GM12878 (cell line): ENCODE measurements at regions not wholly inside any gene's neighbourhood (a gene's known extent, or its start where the extent isn't known, plus 50 kb on each side); places are given as distances from the start of the nearest gene placed in this dataset.

Experiments used
- ATF7 ChIP-seq: fragments of 450-650 bp; IDR thresholded peaks from 2 replicates; pipeline ENCODE4 v1.6.1; 2016; ENCODE audit warnings: low read depth, mild to moderate bottlenecking
- CREM ChIP-seq: IDR thresholded peaks from 2 replicates; pipeline ENCODE4 v1.6.1; 2014; ENCODE audit warnings: antibody characterized with exemption, low read depth
- IRF4 ChIP-seq: IDR thresholded peaks from 2 replicates; pipeline ENCODE4 v1.6.1; 2011; ENCODE audit warnings: low read depth, low read length
- NR2F1 ChIP-seq: fragments of 450-650 bp; conservative IDR thresholded peaks from 2 replicates; pipeline ENCODE4 v1.6.1; 2017; ENCODE audit warnings: mild to moderate bottlenecking
- PAX5 ChIP-seq: IDR thresholded peaks from 2 replicates; pipeline ENCODE4 v1.6.1; 2011; ENCODE audit warnings: low read depth, low read length, borderline replicate concordance
- RAD51 ChIP-seq: fragments of 450-650 bp; IDR thresholded peaks from 2 replicates; pipeline ENCODE4 v1.6.1; 2016; ENCODE audit warnings: moderate library complexity, mild to moderate bottlenecking, inconsistent platforms
- RCOR1 ChIP-seq: conservative IDR thresholded peaks from 2 replicates; pipeline ENCODE4 v1.6.1; 2012; ENCODE audit warnings: low read depth, low read length, improper control_type of control experiment
- TBL1XR1 ChIP-seq: IDR thresholded peaks from 2 replicates; pipeline ENCODE4 v1.6.1; 2012; ENCODE audit warnings: low read depth, low read length, improper control_type of control experiment
- YBX1 ChIP-seq: fragments of 450-650 bp; IDR thresholded peaks from 2 replicates; pipeline ENCODE4 v1.6.1; 2016; ENCODE audit warnings: antibody characterized with exemption
- TF ChIP-seq, protein P1 (sequence below): fragments of 150-350 bp; IDR thresholded peaks from 2 replicates; pipeline ENCODE4 v1.6.1; 2014; ENCODE audit warnings: mild to moderate bottlenecking, low read depth, low read length
- TF ChIP-seq, protein P2 (sequence below): IDR thresholded peaks from 2 replicates; pipeline ENCODE4 v1.6.1; 2011; ENCODE audit warnings: low read depth, mild to moderate bottlenecking, low read length, moderate library complexity, borderline replicate concordance; ENCODE audit errors: extremely low read depth
- TF ChIP-seq, protein P3 (sequence below): fragments of 450-650 bp; IDR thresholded peaks from 2 replicates; pipeline ENCODE4 v1.6.1; 2017; ENCODE audit warnings: mild to moderate bottlenecking
- TF ChIP-seq, protein P4 (sequence below): fragments of 450-650 bp; IDR thresholded peaks from 2 replicates; pipeline ENCODE4 v1.6.1; 2018; ENCODE audit warnings: borderline replicate concordance, mild to moderate bottlenecking; ENCODE audit not compliant: partially characterized antibody
- TF ChIP-seq, protein P5 (sequence below): fragments of 450-650 bp; IDR thresholded peaks from 2 replicates; pipeline ENCODE4 v1.6.1; 2017; ENCODE audit warnings: mild to moderate bottlenecking, low read depth, inconsistent platforms; ENCODE audit not compliant: poor library complexity, severe bottlenecking

DNA sequence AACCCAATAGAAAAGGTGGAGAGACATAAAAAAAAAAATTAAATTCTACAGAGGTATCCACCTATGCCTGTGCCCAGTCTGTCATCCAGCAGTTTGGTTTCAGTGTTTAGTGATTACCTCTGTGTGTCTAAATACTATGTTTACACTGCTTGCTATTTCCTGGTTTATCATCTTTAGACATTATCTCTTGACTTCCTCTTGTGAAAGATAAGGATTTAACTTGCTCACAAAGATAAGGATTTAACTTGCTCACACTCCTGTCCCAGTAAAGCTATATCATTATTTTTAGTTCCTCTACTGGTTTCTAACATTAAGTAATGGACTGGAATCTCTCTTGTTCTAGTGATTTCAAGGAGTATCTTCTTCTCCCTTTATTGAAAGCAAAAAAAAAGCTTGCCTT, 53.9 kb upstream of the ZFR start (continued):
- TF ChIP-seq, protein P1, sequence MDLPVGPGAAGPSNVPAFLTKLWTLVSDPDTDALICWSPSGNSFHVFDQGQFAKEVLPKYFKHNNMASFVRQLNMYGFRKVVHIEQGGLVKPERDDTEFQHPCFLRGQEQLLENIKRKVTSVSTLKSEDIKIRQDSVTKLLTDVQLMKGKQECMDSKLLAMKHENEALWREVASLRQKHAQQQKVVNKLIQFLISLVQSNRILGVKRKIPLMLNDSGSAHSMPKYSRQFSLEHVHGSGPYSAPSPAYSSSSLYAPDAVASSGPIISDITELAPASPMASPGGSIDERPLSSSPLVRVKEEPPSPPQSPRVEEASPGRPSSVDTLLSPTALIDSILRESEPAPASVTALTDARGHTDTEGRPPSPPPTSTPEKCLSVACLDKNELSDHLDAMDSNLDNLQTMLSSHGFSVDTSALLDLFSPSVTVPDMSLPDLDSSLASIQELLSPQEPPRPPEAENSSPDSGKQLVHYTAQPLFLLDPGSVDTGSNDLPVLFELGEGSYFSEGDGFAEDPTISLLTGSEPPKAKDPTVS, result no peak
- TF ChIP-seq, protein P2, sequence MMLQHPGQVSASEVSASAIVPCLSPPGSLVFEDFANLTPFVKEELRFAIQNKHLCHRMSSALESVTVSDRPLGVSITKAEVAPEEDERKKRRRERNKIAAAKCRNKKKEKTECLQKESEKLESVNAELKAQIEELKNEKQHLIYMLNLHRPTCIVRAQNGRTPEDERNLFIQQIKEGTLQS, result no peak
- TF ChIP-seq YBX1, result no peak
- no peak for TF ChIP-seq IRF4
- TF ChIP-seq NR2F1, result no peak
- TF ChIP-seq, protein P3, sequence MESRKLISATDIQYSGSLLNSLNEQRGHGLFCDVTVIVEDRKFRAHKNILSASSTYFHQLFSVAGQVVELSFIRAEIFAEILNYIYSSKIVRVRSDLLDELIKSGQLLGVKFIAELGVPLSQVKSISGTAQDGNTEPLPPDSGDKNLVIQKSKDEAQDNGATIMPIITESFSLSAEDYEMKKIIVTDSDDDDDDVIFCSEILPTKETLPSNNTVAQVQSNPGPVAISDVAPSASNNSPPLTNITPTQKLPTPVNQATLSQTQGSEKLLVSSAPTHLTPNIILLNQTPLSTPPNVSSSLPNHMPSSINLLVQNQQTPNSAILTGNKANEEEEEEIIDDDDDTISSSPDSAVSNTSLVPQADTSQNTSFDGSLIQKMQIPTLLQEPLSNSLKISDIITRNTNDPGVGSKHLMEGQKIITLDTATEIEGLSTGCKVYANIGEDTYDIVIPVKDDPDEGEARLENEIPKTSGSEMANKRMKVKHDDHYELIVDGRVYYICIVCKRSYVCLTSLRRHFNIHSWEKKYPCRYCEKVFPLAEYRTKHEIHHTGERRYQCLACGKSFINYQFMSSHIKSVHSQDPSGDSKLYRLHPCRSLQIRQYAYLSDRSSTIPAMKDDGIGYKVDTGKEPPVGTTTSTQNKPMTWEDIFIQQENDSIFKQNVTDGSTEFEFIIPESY, result no peak
- TF ChIP-seq, protein P4, sequence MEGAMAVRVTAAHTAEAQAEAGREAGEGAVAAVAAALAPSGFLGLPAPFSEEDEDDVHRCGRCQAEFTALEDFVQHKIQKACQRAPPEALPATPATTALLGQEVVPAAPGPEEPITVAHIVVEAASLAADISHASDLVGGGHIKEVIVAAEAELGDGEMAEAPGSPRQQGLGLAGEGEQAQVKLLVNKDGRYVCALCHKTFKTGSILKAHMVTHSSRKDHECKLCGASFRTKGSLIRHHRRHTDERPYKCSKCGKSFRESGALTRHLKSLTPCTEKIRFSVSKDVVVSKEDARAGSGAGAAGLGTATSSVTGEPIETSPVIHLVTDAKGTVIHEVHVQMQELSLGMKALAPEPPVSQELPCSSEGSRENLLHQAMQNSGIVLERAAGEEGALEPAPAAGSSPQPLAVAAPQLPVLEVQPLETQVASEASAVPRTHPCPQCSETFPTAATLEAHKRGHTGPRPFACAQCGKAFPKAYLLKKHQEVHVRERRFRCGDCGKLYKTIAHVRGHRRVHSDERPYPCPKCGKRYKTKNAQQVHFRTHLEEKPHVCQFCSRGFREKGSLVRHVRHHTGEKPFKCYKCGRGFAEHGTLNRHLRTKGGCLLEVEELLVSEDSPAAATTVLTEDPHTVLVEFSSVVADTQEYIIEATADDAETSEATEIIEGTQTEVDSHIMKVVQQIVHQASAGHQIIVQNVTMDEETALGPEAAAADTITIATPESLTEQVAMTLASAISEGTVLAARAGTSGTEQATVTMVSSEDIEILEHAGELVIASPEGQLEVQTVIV, result no peak
- no peak for TF ChIP-seq PAX5
- TF ChIP-seq, protein P5, sequence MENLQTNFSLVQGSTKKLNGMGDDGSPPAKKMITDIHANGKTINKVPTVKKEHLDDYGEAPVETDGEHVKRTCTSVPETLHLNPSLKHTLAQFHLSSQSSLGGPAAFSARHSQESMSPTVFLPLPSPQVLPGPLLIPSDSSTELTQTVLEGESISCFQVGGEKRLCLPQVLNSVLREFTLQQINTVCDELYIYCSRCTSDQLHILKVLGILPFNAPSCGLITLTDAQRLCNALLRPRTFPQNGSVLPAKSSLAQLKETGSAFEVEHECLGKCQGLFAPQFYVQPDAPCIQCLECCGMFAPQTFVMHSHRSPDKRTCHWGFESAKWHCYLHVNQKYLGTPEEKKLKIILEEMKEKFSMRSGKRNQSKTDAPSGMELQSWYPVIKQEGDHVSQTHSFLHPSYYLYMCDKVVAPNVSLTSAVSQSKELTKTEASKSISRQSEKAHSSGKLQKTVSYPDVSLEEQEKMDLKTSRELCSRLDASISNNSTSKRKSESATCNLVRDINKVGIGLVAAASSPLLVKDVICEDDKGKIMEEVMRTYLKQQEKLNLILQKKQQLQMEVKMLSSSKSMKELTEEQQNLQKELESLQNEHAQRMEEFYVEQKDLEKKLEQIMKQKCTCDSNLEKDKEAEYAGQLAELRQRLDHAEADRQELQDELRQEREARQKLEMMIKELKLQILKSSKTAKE, result no peak
- no peak for TF ChIP-seq CREM
- no peak for TF ChIP-seq ATF7
- TF ChIP-seq RAD51, result no peak
- no peak for TF ChIP-seq RCOR1
- TF ChIP-seq TBL1XR1, result no peak
